Natural killer cell (primary cell): ENCODE measurements at regions not wholly inside any gene's neighbourhood (a gene's known extent, or its start where the extent isn't known, plus 50 kb on each side); places are given as distances from the start of the nearest gene placed in this dataset.

Experiments used
- ATAC-seq, 3 donors: fragments of 150-1000 bp in 2 of 3; fragments of 200-7000 bp in 1 of 3; cut with Tn5 transposase; 1 replicate in 1 of 3; 2 replicates in 2 of 3; pipeline ENCODE4 v1.10.0; 2021; ENCODE audit warnings: mild to moderate bottlenecking in 2 of 3, moderate library complexity in 2 of 3
- DNase-seq, 2 donors: peaks; one replicate each; pipeline versions ENCODE4 v3.0.0 to v3.0.0-alpha.2; 2013 to 2021; ENCODE audit warnings: mixed read lengths in 1 of 2
- H3K27ac ChIP-seq: one replicate; pipeline ENCODE4 v1.5.1; 2013; ENCODE audit warnings: mild to moderate bottlenecking, low read length
- H3K27me3 ChIP-seq: one replicate; pipeline ENCODE4 v1.6.1; 2013; ENCODE audit warnings: low read length; ENCODE audit not compliant: control insufficient read depth, insufficient read depth
- H3K36me3 ChIP-seq: one replicate; pipeline ENCODE4 v1.6.1; 2013; ENCODE audit warnings: low read length; ENCODE audit not compliant: control insufficient read depth, insufficient read depth
- H3K4me1 ChIP-seq: one replicate; pipeline ENCODE4 v1.6.1; 2013; ENCODE audit warnings: low read length; ENCODE audit not compliant: control insufficient read depth, insufficient read depth
- H3K4me3 ChIP-seq: one replicate; pipeline ENCODE4 v1.5.1; 2013; ENCODE audit warnings: low read length
- H3K9me3 ChIP-seq: one replicate; pipeline ENCODE4 v1.6.1; 2013; ENCODE audit warnings: low read length; ENCODE audit not compliant: control insufficient read depth, insufficient read depth
- H3K27ac Mint-ChIP-seq, 2 donors: one replicate each; pipeline ENCODE4 v1.8.0; 2022; ENCODE audit warnings: mild to moderate bottlenecking in 2 of 2, mixed read lengths in 2 of 2, moderate library complexity in 1 of 2
- H3K27me3 Mint-ChIP-seq, 2 donors: one replicate each; pipeline ENCODE4 v1.8.0; 2022; ENCODE audit warnings: low read depth in 2 of 2, mixed read lengths in 2 of 2
- H3K36me3 Mint-ChIP-seq: one replicate; pipeline ENCODE4 v1.8.0; 2022; ENCODE audit warnings: mixed read lengths
- H3K4me1 Mint-ChIP-seq, 2 donors: one replicate each; pipeline ENCODE4 v1.8.0; 2022; ENCODE audit warnings: mixed read lengths in 2 of 2
- H3K4me3 Mint-ChIP-seq: one replicate; pipeline ENCODE4 v1.8.0; 2022; ENCODE audit warnings: mild to moderate bottlenecking, moderate library complexity, mixed read lengths
- H3K9me3 Mint-ChIP-seq, 2 donors: one replicate each; pipeline ENCODE4 v1.8.0; 2022; ENCODE audit warnings: mixed read lengths in 2 of 2
- WGBS: methylation state at CpG from one replicate; pipeline ENCODE4 v1.1.7; 2013; ENCODE audit warnings: missing lambda C conversion rate; ENCODE audit not compliant: insufficient coverage; 5-methylcytosine and 5-hydroxymethylcytosine counted together
- intact Hi-C: fragments of 100-400 bp; cut with micrococcal nuclease; formaldehyde crosslinking; loops from one replicate; pipeline ENCODE4 v1.14.2; 2022
- TF ChIP-seq, protein P1 (sequence below): fragments of 200-600 bp; IDR thresholded peaks from one replicate; pipeline ENCODE4 v1.8.0; 2022; ENCODE audit warnings: antibody characterized with exemption

DNA sequence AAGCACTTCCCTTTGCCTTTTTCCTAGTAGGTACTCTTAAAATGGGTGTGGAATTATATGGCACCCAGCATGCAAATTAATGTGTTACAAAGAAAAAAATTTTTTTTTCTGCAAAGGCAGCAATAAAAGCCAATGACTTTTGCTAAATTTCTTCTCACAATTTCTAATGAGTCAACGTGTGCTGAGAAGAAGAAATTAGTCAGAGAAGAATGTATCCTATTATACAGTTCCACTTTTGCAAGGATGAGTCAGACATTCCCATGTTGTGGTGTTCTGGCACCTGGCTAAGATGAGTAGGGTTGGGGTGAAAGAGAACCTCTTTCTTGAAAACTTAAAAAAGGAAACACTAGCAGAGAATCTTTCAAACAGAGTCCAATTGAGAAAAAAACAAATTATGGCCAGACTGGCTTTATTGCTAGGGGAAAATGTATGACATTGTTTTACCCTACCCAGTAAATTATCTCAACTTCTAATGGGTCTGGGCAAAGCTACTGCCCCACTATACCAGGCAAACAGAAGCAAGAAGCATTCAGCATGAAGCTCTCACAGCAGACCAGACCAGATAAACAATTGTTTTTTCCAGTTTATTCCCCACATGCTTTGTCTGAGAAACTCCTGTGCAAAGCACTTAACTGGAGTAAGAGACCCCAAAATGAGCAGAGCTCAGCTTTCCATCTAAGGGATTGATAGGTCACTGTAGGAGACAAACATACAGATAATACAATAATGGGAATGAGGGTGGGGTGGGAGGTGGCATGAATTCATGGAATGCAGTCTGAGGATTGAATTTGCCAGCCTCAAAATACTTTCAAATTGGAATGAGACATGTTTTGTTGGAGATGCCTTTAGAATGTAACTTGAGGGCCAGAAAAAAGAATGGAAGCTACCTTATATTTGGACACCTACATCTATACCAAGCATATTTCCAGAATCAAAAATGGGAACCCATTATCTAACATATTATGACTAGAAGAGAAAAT is 220.8 kb upstream of the RFX3 start:
- WGBS = no CpG with 5 or more reads among the region's 1 CpG
- H3K36me3 ChIP-seq = no peaks in the 10 kb centered on the region
- peaks cover 11 to 19% of the 10 kb centered on the region in 2 donors for H3K27me3 Mint-ChIP-seq
- ATAC-seq (no peak), DNase-seq (no peak)
- TF ChIP-seq, protein P1, sequence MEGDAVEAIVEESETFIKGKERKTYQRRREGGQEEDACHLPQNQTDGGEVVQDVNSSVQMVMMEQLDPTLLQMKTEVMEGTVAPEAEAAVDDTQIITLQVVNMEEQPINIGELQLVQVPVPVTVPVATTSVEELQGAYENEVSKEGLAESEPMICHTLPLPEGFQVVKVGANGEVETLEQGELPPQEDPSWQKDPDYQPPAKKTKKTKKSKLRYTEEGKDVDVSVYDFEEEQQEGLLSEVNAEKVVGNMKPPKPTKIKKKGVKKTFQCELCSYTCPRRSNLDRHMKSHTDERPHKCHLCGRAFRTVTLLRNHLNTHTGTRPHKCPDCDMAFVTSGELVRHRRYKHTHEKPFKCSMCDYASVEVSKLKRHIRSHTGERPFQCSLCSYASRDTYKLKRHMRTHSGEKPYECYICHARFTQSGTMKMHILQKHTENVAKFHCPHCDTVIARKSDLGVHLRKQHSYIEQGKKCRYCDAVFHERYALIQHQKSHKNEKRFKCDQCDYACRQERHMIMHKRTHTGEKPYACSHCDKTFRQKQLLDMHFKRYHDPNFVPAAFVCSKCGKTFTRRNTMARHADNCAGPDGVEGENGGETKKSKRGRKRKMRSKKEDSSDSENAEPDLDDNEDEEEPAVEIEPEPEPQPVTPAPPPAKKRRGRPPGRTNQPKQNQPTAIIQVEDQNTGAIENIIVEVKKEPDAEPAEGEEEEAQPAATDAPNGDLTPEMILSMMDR = no peak
- H3K27ac Mint-ChIP-seq = no peak overlapping the region
- no peaks in the 10 kb centered on the region for H3K9me3 Mint-ChIP-seq
- H3K4me3 Mint-ChIP-seq = no peak overlapping the region
- no peaks in the 10 kb centered on the region for H3K9me3 ChIP-seq
- no peaks in the 10 kb centered on the region for H3K27me3 ChIP-seq
- H3K4me3 ChIP-seq = no peak overlapping the region
- H3K4me1 Mint-ChIP-seq = peaks cover 14 to 17% of the 10 kb centered on the region in 2 donors
- intact Hi-C loops = no loop called here
- no peak overlapping the region for H3K27ac ChIP-seq
- no peaks in the 10 kb centered on the region for H3K36me3 Mint-ChIP-seq
- H3K4me1 ChIP-seq = peaks cover 6% of the 10 kb centered on the region

GRCh38 chr9:3743901-3744413 is 218.2 kb upstream of the RFX3 start:
- Histone ChIP-seq H3K27ac (no peak overlapping the region), H3K27me3 (no peaks in the 10 kb centered on the region), H3K4me3 (no peak overlapping the region), H3K4me1 (no peaks in the 10 kb centered on the region), H3K9me3 (no peaks in the 10 kb centered on the region), H3K36me3 (no peaks in the 10 kb centered on the region)
- TF ChIP-seq, protein P1 = no peak
- Mint-ChIP-seq H3K4me3 (no peak overlapping the region), H3K4me1 (no peaks in the 10 kb centered on the region), H3K9me3 (no peaks in the 10 kb centered on the region), H3K27ac (no peak overlapping the region), H3K36me3 (no peaks in the 10 kb centered on the region), H3K27me3 (peaks cover 9 to 24% of the 10 kb centered on the region in 2 donors)
- WGBS = 94% methylated on average over 2 of the region's 2 CpGs
- DNase-seq (no peak), ATAC-seq (no peak)
- intact Hi-C loops = no loop called here

DNA sequence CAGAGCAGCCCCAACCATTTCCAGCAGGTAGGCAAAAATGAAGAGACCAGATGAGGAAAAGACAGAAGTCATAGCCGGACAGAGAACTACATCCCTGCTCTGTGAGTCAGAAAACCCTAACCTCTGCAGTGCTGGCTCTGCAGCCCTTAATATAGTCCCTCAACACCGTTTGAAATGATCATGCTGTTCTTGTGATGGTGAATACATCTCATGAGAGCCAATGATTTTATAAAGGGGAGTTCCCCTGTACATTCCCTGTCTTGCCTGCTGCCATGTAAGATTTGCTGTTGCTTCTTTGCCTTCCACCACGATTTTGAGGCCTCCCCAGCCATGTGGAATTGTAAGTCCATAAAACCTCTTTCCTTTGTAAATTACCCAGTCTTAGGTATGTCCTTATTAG is 216.8 kb upstream of the RFX3 start:
- Histone ChIP-seq H3K27ac (no peak overlapping the region), H3K36me3 (no peaks in the 10 kb centered on the region), H3K27me3 (no peaks in the 10 kb centered on the region), H3K4me1 (no peaks in the 10 kb centered on the region), H3K4me3 (no peak overlapping the region), H3K9me3 (no peaks in the 10 kb centered on the region)
- Mint-ChIP-seq H3K27ac (no peak overlapping the region), H3K27me3 (peaks cover 4 to 15% of the 10 kb centered on the region in 2 donors), H3K36me3 (no peaks in the 10 kb centered on the region), H3K4me3 (no peak overlapping the region), H3K9me3 (no peaks in the 10 kb centered on the region), H3K4me1 (no peaks in the 10 kb centered on the region)
- WGBS = 54% methylated on average over 3 of the region's 3 CpGs
- no peak for DNase-seq
- ATAC-seq = no peak
- TF ChIP-seq, protein P1 = no peak
- intact Hi-C loops = no loop called here
